ENCODE measurements at regions not wholly inside any gene's neighbourhood (a gene's known extent, or its start where the extent isn't known, plus 50 kb on each side); places are given as distances from the start of the nearest gene placed in this dataset.

GRCh38 chr2:64396551-64396950 lies 57.4 kb upstream of the LGALSL start:
- TF ChIP-seq CTCF (IDR thresholded peaks at IDR 0.05; ENCODE audit: control insufficient read depth, insufficient read depth, low read depth, low read length, missing control alignments): no peak
- no peak for DNase-seq (ENCODE audit: low read depth)
- no peak overlapping the region for H3K4me3 ChIP-seq (ENCODE audit: control insufficient read depth, low read depth, low read length)

DNA sequence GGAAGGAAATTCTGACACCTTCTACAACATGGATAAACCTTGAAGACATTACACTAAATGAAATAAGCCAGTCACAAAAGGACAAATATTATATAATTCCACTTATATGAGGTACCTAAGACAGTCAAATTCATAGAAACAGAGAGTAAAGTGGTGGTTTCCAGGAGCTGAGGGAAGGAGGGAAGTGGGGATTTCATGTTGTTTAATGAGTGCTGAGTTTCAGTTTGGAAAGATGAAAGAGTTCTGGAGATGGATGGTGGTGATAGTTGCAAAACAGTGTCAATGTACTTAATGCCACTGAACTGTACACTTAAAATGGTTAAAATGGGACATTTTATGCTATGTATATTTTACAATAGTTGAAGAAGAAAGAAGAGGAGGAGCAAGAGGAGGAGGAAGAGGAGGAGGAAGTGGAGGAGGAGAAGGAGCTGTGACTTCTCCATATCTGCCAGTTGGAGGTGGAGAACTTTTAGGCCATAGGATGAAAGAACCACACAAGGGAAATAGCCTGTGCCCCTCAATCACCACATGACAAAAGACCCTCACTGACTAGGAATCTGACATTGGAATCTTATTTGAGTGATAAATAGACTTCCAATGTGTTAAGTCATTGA lies 55.3 kb upstream of the LGALSL start:
- no peak overlapping the region for H3K4me3 ChIP-seq (ENCODE audit: control insufficient read depth, low read depth, low read length)
- no peak for DNase-seq (ENCODE audit: low read depth)
- no peak for TF ChIP-seq CTCF (IDR thresholded peaks at IDR 0.05; ENCODE audit: control insufficient read depth, insufficient read depth, low read depth, low read length, missing control alignments)

DNA sequence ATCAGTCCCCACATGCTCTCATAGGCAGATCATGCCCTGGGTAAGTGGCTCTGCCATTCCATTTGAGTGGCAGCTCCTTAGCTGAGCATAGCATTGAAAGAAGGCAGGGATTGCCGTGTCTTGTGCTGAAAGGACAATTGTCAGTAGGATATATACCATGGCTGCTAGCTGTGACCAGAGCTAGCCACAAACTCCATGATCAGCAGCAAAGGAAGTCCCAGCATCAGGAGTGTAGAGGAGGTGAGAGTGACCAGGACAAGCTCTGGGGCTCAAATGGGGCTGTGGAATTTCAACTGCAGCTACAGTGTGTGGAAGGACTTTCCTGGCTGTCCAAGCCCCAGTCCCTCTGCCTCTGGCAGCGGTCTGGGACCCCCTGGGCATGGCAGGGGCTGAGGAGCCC lies 54.4 kb upstream of the LGALSL start:
- TF ChIP-seq CTCF (IDR thresholded peaks at IDR 0.05; ENCODE audit: control insufficient read depth, insufficient read depth, low read depth, low read length, missing control alignments): no peak
- no peak overlapping the region for H3K4me3 ChIP-seq (ENCODE audit: control insufficient read depth, low read depth, low read length)
- DNase-seq (ENCODE audit: low read depth): no peak

GRCh38 chr2:64400105-64400728 lies 53.7 kb upstream of the LGALSL start:
- DNase-seq (ENCODE audit: low read depth): no peak
- no peak overlapping the region for H3K4me3 ChIP-seq (ENCODE audit: control insufficient read depth, low read depth, low read length)
- TF ChIP-seq CTCF (IDR thresholded peaks at IDR 0.05; ENCODE audit: control insufficient read depth, insufficient read depth, low read depth, low read length, missing control alignments): no peak

DNA sequence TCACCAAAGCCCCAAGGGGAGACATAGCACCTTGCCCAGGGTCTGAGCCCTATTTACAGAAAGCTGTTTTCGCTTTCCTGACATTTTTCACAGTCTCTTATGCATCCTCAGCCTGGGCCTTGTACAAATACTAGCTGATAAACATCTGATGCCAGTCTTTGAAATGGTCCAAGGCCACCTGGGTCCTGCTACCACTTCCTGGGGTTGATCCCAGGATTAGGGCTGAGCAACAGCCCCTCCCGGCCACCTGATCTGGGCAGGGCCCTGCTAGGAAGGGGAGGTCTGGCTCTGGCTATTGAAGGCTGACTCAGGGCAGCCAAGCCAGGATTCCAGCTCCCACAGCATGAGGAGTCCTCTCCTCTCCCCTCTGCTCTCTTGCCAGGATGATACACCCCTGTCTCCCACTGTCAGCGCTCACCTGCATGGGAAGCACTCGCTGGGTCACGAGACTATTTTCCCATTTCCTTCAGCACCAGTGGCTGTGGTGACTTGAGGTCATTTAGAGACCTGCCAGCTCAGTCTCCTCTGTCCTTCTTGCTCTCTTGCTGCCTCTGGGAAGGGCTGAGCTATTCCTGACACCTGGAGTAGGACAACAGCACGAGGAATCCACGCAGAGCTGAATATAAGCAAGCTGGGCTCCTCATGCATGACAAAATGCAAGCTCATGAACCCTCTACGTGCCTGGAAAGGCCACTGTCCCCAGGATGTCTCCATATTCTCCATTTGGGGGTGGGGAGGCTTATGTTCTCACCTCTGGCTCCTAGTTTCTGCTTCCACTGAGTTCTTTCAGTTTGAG lies 53.0 kb upstream of the LGALSL start:
- TF ChIP-seq CTCF (IDR thresholded peaks at IDR 0.05; ENCODE audit: control insufficient read depth, insufficient read depth, low read depth, low read length, missing control alignments): no peak
- H3K4me3 ChIP-seq (ENCODE audit: control insufficient read depth, low read depth, low read length): no peak overlapping the region
- DNase-seq (ENCODE audit: low read depth): no peak

DNA sequence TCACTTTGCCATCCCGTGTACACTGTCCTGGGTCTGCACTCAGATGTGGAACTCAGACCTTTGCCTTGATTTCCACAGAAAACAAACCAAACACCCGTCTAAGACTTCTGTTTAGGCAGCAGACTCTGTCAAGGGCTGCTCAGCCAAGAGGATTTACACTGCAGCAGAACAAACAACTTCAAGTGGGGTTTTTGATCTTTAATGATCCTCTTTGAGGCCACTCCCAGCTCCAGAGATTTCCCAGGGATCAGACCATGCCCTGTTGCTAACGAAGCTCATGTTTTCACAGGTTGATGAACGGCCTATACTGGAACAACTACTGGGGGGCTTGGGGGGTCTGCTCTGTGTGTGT lies 52.5 kb upstream of the LGALSL start:
- no peak overlapping the region for H3K4me3 ChIP-seq (ENCODE audit: control insufficient read depth, low read depth, low read length)
- no peak for TF ChIP-seq CTCF (IDR thresholded peaks at IDR 0.05; ENCODE audit: control insufficient read depth, insufficient read depth, low read depth, low read length, missing control alignments)
- no peak for DNase-seq (ENCODE audit: low read depth)
